ENCODE measurements at regions not wholly inside any gene's neighbourhood (a gene's known extent, or its start where the extent isn't known, plus 50 kb on each side); places are given as distances from the start of the nearest gene placed in this dataset.

DNA sequence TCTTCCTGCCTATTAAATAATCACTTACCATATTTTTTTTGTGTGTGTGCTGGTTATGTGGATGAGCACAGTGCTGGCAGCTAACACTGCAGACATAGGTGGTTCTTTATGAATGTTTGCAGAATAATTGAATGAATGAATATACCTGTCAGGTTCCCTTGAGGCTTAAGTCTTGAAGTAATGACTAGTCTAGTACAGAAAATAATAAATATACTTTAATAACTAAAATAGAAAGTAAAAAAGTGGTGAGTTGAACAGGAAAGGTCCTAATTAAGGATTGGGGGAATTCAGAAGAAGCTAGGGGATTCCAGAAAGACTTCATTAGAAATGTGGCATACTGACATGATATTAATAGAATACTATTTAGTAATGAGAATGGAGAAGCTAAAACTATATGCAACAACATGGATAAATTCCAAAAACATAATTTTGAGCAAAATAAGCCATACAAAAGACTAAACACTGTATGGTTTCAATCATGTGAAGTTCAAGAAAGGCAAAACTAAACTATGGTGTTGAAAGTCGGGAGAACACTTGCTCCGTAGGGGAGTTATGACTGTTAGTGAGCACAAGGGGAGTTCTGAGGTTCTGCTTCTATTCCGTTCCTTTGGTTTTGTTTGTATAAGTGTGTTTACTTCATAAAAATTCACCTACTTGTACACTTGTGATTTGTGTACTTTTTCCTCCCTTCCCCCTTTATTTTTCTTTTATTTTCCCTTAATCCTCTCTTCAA is 464.6 kb downstream of the MTX2 start:
- no peak overlapping the region for H3K4me3 ChIP-seq (ENCODE audit: low read depth, low read length)
- in situ Hi-C loops (cut with HindIII; ENCODE audit: low sequenced_read_pairs) = no loop called here
- no peak for DNase-seq (ENCODE audit: low read depth)
- TF ChIP-seq CTCF (IDR thresholded peaks at IDR 0.05; ENCODE audit: low read depth, low read length, missing control alignments) = no peak

DNA sequence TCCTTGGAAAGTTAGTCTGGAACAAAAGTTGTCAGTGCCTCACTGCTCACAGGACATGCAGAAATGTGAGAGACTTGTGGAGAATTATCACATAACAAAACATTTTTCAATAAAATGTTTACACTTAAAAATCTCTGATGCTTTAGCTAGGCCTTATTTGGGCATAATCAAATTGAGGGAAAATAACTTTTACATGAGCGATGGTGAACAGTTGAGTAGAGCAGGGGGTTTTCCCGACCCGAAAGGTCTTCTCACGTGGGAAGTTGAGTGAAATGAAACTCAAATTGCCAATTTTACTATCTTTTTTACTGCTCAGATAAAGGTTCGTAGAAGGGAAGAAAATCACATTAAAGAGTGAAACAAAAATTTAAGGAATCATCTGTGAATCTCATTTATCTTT is 465.6 kb downstream of the MTX2 start:
- in situ Hi-C loops (cut with HindIII; ENCODE audit: low sequenced_read_pairs) = no loop called here
- TF ChIP-seq CTCF (IDR thresholded peaks at IDR 0.05; ENCODE audit: low read depth, low read length, missing control alignments) = no peak
- H3K4me3 ChIP-seq (ENCODE audit: low read depth, low read length) = no peak overlapping the region
- DNase-seq (ENCODE audit: low read depth) = no peak

- DNase-seq (ENCODE audit: low read depth) = no peak
- no peak overlapping the region for H3K4me3 ChIP-seq (ENCODE audit: low read depth, low read length)
- TF ChIP-seq CTCF (IDR thresholded peaks at IDR 0.05; ENCODE audit: low read depth, low read length, missing control alignments) = no peak
- in situ Hi-C loops (cut with HindIII; ENCODE audit: low sequenced_read_pairs) = no loop called here
Observed at GRCh38 chr2:176742271-176742670, 470.3 kb upstream of the HNRNPA3 start.

DNA sequence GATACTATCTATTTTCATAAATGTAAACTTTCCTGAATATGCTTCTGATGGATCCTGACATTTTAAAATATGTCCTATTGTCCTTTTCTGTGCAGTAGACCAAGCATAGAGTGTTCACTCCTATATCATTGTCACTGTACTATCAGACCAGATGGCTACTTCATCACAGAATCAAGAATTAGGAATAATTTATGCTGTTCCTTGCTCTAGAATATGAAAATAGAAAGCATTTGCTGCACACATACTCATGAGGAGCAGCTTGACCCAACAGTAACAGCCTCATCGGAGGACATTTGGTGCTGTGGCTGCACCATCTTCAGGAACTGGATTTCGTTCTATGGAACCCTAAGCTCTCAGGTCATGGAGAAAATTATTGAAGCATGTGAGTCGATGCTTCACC is 468.9 kb upstream of the HNRNPA3 start:
- in situ Hi-C loops (cut with HindIII; ENCODE audit: low sequenced_read_pairs) = no loop called here

GRCh38 chr2:176744146-176744545 is 468.4 kb upstream of the HNRNPA3 start:
- in situ Hi-C loops (cut with HindIII; ENCODE audit: low sequenced_read_pairs) = no loop called here
- no peak for DNase-seq (ENCODE audit: low read depth)
- no peak for TF ChIP-seq CTCF (IDR thresholded peaks at IDR 0.05; ENCODE audit: low read depth, low read length, missing control alignments)
- no peak overlapping the region for H3K4me3 ChIP-seq (ENCODE audit: low read depth, low read length)

More for the DNA sequence above, 468.9 kb upstream of the HNRNPA3 start:
- no peak for TF ChIP-seq CTCF (IDR thresholded peaks at IDR 0.05; ENCODE audit: low read depth, low read length, missing control alignments)
- DNase-seq (ENCODE audit: low read depth) = no peak
- H3K4me3 ChIP-seq (ENCODE audit: low read depth, low read length) = no peak overlapping the region

DNA sequence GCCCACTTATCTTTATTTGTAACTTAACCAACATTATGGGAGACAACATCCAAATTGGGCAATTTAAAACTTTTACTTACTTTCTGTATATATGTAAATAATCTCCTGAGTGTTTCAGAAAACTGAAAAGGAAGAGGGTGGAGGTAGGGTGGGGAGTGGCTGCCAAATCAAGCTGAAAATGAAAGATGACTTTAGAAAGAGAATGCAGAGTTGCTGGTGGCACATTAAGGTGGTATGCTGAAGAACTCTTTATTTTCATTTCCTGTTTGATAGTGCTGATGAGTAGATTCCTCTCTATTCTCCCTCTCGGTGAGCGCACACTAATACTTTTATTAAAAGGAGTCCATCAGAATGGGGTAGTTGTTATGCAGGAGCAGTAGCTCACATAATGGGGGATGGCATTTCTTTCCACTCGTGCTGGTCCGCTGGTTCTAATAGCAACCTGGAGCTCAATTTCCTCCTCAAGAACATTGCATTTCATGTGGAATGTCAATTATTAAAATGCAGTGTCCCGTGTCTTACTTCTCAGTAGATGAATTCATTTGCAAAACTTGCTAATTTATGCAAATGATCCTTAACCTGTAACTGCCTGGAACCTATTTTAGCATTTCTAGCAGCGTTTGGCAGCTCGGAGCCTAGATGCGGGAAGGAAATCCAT is 466.9 kb upstream of the HNRNPA3 start:
- no peak overlapping the region for H3K4me3 ChIP-seq (ENCODE audit: low read depth, low read length)
- in situ Hi-C loops (cut with HindIII; ENCODE audit: low sequenced_read_pairs) = no loop called here
- DNase-seq (ENCODE audit: low read depth) = no peak
- no peak for TF ChIP-seq CTCF (IDR thresholded peaks at IDR 0.05; ENCODE audit: low read depth, low read length, missing control alignments)

Measured in astrocyte of the cerebellum (primary cell).